HCT116 (cell line): ENCODE measurements at regions not wholly inside any gene's neighbourhood (a gene's known extent, or its start where the extent isn't known, plus 50 kb on each side); places are given as distances from the start of the nearest gene placed in this dataset.

ENCODE experiments used
- ATAC-seq: fragments of 200-7000 bp; cut with Tn5 transposase; 2 replicates; pipeline ENCODE4 v1.9.1; 2020; ENCODE audit warnings: mild to moderate bottlenecking, moderate library complexity
- BruUV-seq: library from RNA; stranded (reverse); fragments of 400-500 nt; replicated peaks from 2 replicates; lab custom pipeline; 2021; lab: Mats Ljungman, UMichigan
- CTCF ChIA-PET: fragments of 300-600 bp; sonication (Branson Sonifier 250); formaldehyde crosslinking; loops from one replicate; lab custom pipeline; 2021; ENCODE audit warnings: antibody characterized with exemption; lab: Charles Lee
- POLR2A ChIA-PET: fragments of 300-600, 350-600 bp; sonication (Branson Sonifier 250); formaldehyde crosslinking; loops from one replicate; lab custom pipeline; 2021; ENCODE audit warnings: antibody characterized with exemption; lab: Charles Lee
- RAD21 ChIA-PET, 2 experiments: fragments of 300-600 bp; sonication (Branson Sonifier 250); formaldehyde crosslinking; loops; one replicate each; lab custom pipeline; 2023; ENCODE audit warnings: low total read pairs in 2 of 2; ENCODE audit not compliant: uncharacterized antibody in 2 of 2, unreplicated experiment in 2 of 2, low non-redundant PET in 1 of 2; lab: Charles Lee
- DNase-seq: peaks from one replicate; pipeline ENCODE4 v3.0.0-alpha.2; 2010; ENCODE audit warnings: low read depth, low spot score
- H2AFZ ChIP-seq: fragments of 200-600 bp; shearing (Covaris generic), sonication (generic); 2 replicates; pipeline ENCODE4 v1.6.1; 2017; ENCODE audit warnings: low read depth, mixed run types, mixed read lengths, antibody characterized with exemption, low read length; ENCODE audit not compliant: poor library complexity, severe bottlenecking
- H3K27ac ChIP-seq: 2 replicates; pipeline ENCODE4 v1.5.1; 2012; ENCODE audit warnings: low read depth, low read length
- H3K27me3 ChIP-seq: fragments of 200-600 bp; sonication (generic); 2 replicates; pipeline ENCODE4 v1.6.1; 2016; ENCODE audit warnings: mixed run types, low read length, mixed read lengths; ENCODE audit not compliant: insufficient read depth
- H3K36me3 ChIP-seq, 2 experiments: fragments of 200-500 bp in 1 of 2; fragments of 200-600 bp in 1 of 2; sonication (Bioruptor generic) in 1 of 2; sonication (generic) in 1 of 2; 2 replicates each; pipeline versions ENCODE4 v1.5.1 to v1.6.1; 2014 to 2016; ENCODE audit warnings: low read length in 2 of 2, inconsistent platforms in 1 of 2, mixed read lengths in 1 of 2, mixed run types in 1 of 2; ENCODE audit not compliant: insufficient read depth in 2 of 2, control insufficient read depth in 1 of 2
- H3K4me1 ChIP-seq, 2 experiments: fragments of 200-600 bp in 1 of 2; sonication (generic) in 1 of 2; 2 replicates each; pipeline versions ENCODE4 v1.5.1 to v1.6.1; 2012 to 2017; ENCODE audit warnings: low read length in 2 of 2, inconsistent platforms in 1 of 2, mild to moderate bottlenecking in 1 of 2, mixed read lengths in 1 of 2, mixed run types in 1 of 2, moderate library complexity in 1 of 2; ENCODE audit not compliant: insufficient read depth in 2 of 2, control insufficient read depth in 1 of 2
- H3K4me2 ChIP-seq: fragments of 200-600 bp; sonication (generic); 2 replicates; pipeline ENCODE4 v1.6.1; 2017; ENCODE audit warnings: mixed run types, low read length, mixed read lengths
- H3K4me3 ChIP-seq, 2 experiments: fragments of 200-600 bp in 1 of 2; sonication (generic) in 1 of 2; replicated peaks in 1 of 2; 2 replicates each; pipeline ENCODE4 v1.5.1; 2011 to 2016; ENCODE audit warnings: low read length in 2 of 2, control low read depth in 1 of 2, low read depth in 1 of 2, mild to moderate bottlenecking in 1 of 2, mixed read lengths in 1 of 2, mixed run types in 1 of 2
- H3K79me2 ChIP-seq: fragments of 200-600 bp; sonication (generic); 2 replicates; pipeline ENCODE4 v1.6.1; 2017; ENCODE audit warnings: mild to moderate bottlenecking, mixed run types, low read length, moderate library complexity, mixed read lengths; ENCODE audit not compliant: insufficient read depth
- H3K9ac ChIP-seq: fragments of 200-600 bp; sonication (generic); 2 replicates; pipeline ENCODE4 v1.6.1; 2016; ENCODE audit warnings: low read length, mixed read lengths
- H3K9me2 ChIP-seq: fragments of 200-600 bp; sonication (generic), shearing (Covaris generic); 2 replicates; pipeline ENCODE4 v1.6.1; 2017; ENCODE audit warnings: mixed run types, mild to moderate bottlenecking, moderate library complexity; ENCODE audit not compliant: insufficient read depth
- H3K9me3 ChIP-seq, 2 experiments: fragments of 200-500 bp in 1 of 2; fragments of 200-600 bp in 1 of 2; sonication (Bioruptor generic) in 1 of 2; sonication (generic) in 1 of 2; 2 replicates each; pipeline ENCODE4 v1.6.1; 2014 to 2017; ENCODE audit warnings: low read length in 2 of 2, mixed read lengths in 2 of 2, inconsistent platforms in 1 of 2, low read depth in 1 of 2, mild to moderate bottlenecking in 1 of 2, mixed run types in 1 of 2, moderate library complexity in 1 of 2; ENCODE audit not compliant: control insufficient read depth in 1 of 2, insufficient read depth in 1 of 2
- H4K20me1 ChIP-seq: fragments of 200-600 bp; sonication (generic), shearing (Covaris generic); 2 replicates; pipeline ENCODE4 v1.6.1; 2017; ENCODE audit warnings: mixed run types, mild to moderate bottlenecking, moderate library complexity; ENCODE audit not compliant: insufficient read depth
- CBX3 ChIP-seq: IDR thresholded peaks from 2 replicates; pipeline ENCODE4 v1.6.1; 2012; ENCODE audit warnings: low read depth
- EGR1 ChIP-seq: IDR thresholded peaks from 2 replicates; pipeline ENCODE4 v1.6.1; 2012; ENCODE audit warnings: low read depth
- ELF1 ChIP-seq: IDR thresholded peaks from 2 replicates; pipeline ENCODE4 v1.6.1; 2012; ENCODE audit warnings: low read depth, borderline replicate concordance
- EZH2 ChIP-seq: fragments of 200-600 bp; sonication (generic); IDR thresholded peaks from 2 replicates; pipeline ENCODE4 v1.6.1; 2017; ENCODE audit warnings: antibody characterized with exemption, mixed run types
- POLR2AphosphoS5 ChIP-seq: IDR thresholded peaks from 2 replicates; pipeline ENCODE4 v1.6.1; 2011; ENCODE audit warnings: mild to moderate bottlenecking, low read depth, low read length, moderate library complexity
- SIN3A ChIP-seq: IDR thresholded peaks from 2 replicates; pipeline ENCODE4 v1.6.1; 2012; ENCODE audit warnings: low read depth
- SP1 ChIP-seq: IDR thresholded peaks from 2 replicates; pipeline ENCODE4 v1.6.1; 2012; ENCODE audit warnings: low read depth
- TCF7L2 ChIP-seq: IDR thresholded peaks from 2 replicates; pipeline ENCODE4 v1.7.0; 2011; ENCODE audit warnings: borderline replicate concordance, inconsistent platforms; ENCODE audit not compliant: insufficient read depth, insufficient read length; ENCODE audit errors: extremely low read depth
- ZNF274 ChIP-seq: fragments of 200-500 bp; sonication (Bioruptor generic); IDR thresholded peaks from 2 replicates; pipeline ENCODE4 v1.6.1; 2014; ENCODE audit warnings: mild to moderate bottlenecking, low read depth, low read length, inconsistent platforms
- intact Hi-C: fragments of 100-400 bp; cut with micrococcal nuclease; formaldehyde crosslinking; loops from 2 replicates; pipeline ENCODE4 v1.10.0; 2022
- TF ChIP-seq, protein P1 (sequence below): IDR thresholded peaks from 2 replicates; pipeline ENCODE4 v1.6.1; 2011; ENCODE audit warnings: mild to moderate bottlenecking, low read length, moderate library complexity; ENCODE audit not compliant: insufficient replicate concordance; ENCODE audit errors: extremely low read depth
- TF ChIP-seq, protein P2 (sequence below): IDR thresholded peaks from 2 replicates; pipeline ENCODE4 v1.6.1; 2012

DNA sequence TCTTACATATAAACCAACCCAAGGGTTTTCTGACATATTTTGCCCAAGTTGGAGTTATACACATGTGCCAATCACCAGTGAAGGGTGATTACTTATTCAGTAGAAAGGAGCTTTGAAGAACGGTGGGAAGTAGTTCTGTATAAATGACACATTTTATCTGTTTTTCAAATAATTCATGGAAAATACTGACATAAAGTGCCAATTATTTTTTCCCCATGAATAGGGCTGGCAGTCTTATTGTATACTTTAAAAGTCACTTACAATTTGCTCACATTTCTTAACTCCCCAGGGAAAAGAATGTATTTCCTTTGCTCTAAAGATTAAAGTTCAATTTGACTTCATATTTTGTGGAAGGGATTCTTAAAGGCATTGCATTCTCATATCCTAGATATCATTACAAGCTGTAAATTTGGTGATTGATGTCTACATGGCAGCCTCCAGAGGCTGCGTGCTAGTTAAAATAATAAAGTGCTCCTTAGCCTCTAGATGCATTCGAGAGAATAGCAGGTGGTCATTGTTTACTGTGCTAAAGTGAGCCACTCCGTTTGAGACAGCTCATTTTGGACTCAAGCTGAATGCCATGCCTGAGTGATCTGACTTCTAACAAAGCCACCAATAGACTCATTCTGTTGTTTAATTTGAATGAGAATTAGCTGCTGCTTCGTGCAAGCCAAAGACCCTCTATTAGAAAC, 148.8 kb upstream of the NRP1 start:
- intact Hi-C loops, result no loop called here
- Histone ChIP-seq H3K9ac (no peak overlapping the region), H3K9me2 (no peaks in the 10 kb centered on the region), H2AFZ (no peak overlapping the region), H3K79me2 (no peaks in the 10 kb centered on the region), H4K20me1 (no peaks in the 10 kb centered on the region), H3K9me3 (no peaks in the 10 kb centered on the region), H3K27ac (no peak overlapping the region), H3K27me3 (no peaks in the 10 kb centered on the region), H3K4me2 (no peak overlapping the region), H3K4me1 (no peaks in the 10 kb centered on the region), H3K4me3 (no peak overlapping the region), H3K36me3 (no peaks in the 10 kb centered on the region)
- ATAC-seq (no peak), DNase-seq (no peak)
- no peak for TF ChIP-seq CBX3
- TF ChIP-seq ZNF274, result no peak
- TF ChIP-seq, protein P1, sequence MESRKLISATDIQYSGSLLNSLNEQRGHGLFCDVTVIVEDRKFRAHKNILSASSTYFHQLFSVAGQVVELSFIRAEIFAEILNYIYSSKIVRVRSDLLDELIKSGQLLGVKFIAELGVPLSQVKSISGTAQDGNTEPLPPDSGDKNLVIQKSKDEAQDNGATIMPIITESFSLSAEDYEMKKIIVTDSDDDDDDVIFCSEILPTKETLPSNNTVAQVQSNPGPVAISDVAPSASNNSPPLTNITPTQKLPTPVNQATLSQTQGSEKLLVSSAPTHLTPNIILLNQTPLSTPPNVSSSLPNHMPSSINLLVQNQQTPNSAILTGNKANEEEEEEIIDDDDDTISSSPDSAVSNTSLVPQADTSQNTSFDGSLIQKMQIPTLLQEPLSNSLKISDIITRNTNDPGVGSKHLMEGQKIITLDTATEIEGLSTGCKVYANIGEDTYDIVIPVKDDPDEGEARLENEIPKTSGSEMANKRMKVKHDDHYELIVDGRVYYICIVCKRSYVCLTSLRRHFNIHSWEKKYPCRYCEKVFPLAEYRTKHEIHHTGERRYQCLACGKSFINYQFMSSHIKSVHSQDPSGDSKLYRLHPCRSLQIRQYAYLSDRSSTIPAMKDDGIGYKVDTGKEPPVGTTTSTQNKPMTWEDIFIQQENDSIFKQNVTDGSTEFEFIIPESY, result no peak
- ChIA-PET CTCF (interaction anchor here (1.0 kb wide), 1 partner anchor 289 kb away, joined by 3 read pairs; no protein-coding TSS in a partner anchor), RAD21 (no interaction called here), POLR2A (no interaction called here)
- BruUV-seq, result no TSS peak

DNA sequence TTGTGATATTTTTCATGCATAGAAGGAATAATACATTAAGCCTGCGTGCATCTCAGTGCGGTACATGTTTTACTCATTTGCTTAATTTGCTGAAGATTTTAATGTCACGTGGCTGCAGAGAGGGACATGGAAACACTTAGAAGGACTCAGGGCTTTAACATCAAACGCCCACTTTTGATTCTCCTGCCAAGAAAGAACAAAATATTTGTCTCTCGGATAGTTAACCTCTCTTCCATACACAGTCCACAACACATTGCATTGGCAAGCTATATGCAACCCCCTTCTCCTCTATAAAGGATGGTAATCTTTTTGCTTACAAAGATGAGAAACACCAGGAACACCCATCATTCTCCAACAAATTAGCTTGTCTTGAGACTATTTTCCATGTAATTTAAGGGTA, 148.0 kb upstream of the NRP1 start:
- H3K4me3 ChIP-seq, result no peak overlapping the region
- H2AFZ ChIP-seq, result no peak overlapping the region
- H3K9me2 ChIP-seq, result no peaks in the 10 kb centered on the region
- H3K79me2 ChIP-seq, result no peaks in the 10 kb centered on the region
- no peaks in the 10 kb centered on the region for H3K9me3 ChIP-seq
- ATAC-seq (no peak), DNase-seq (no peak)
- H3K27me3 ChIP-seq, result no peaks in the 10 kb centered on the region
- no peak overlapping the region for H3K27ac ChIP-seq
- ChIA-PET CTCF (no interaction called here), POLR2A (no interaction called here), RAD21 (no interaction called here)
- H4K20me1 ChIP-seq, result no peaks in the 10 kb centered on the region
- no peaks in the 10 kb centered on the region for H3K4me1 ChIP-seq
- H3K4me2 ChIP-seq, result no peak overlapping the region
- intact Hi-C loops, result no loop called here
- no peaks in the 10 kb centered on the region for H3K36me3 ChIP-seq
- no peak overlapping the region for H3K9ac ChIP-seq
- no TSS peak for BruUV-seq
- TF ChIP-seq TCF7L2 (no peak), EGR1 (no peak), ELF1 (no peak), SIN3A (no peak), POLR2AphosphoS5 (no peak), EZH2 (no peak), SP1 (no peak)
- TF ChIP-seq, protein P2, sequence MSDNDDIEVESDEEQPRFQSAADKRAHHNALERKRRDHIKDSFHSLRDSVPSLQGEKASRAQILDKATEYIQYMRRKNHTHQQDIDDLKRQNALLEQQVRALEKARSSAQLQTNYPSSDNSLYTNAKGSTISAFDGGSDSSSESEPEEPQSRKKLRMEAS, result no peak
- TF ChIP-seq, protein P1, result no peak
